IMR-90 (cell line): ENCODE measurements at regions not wholly inside any gene's neighbourhood (a gene's known extent, or its start where the extent isn't known, plus 50 kb on each side); places are given as distances from the start of the nearest gene placed in this dataset.
A peak's percentile ranks its signal among the peaks of the same experiment; 100 is the strongest.

Experiments
- ATAC-seq: fragments of 200-7000 bp; cut with Tn5 transposase; 2 replicates; pipeline ENCODE4 v1.9.1; 2020; ENCODE audit warnings: low read depth, mild to moderate bottlenecking, moderate library complexity
- BruUV-seq: library from RNA; stranded (reverse); fragments of 400-500 nt; replicated peaks from 2 replicates; lab custom pipeline; 2021; lab: Mats Ljungman, UMichigan
- CTCF ChIA-PET: fragments of 300-600 bp; formaldehyde crosslinking; extraction: SDS; loops from one replicate; lab custom pipeline; 2021; ENCODE audit warnings: antibody characterized with exemption; lab: Yijun Ruan, JAX
- POLR2A ChIA-PET: fragments of 300-600 bp; sonication (Branson Sonifier 250); formaldehyde crosslinking; loops from one replicate; lab custom pipeline; 2022; ENCODE audit warnings: antibody characterized with exemption; ENCODE audit not compliant: unreplicated experiment; lab: Charles Lee
- DNase-seq: peaks from one replicate; pipeline ENCODE4 v3.0.0; 2013
- H2AFZ ChIP-seq: replicated peaks from 2 replicates; pipeline ENCODE3; 2013; ENCODE audit warnings: low read length, mild to moderate bottlenecking; ENCODE audit not compliant: poor library complexity
- H2AK5ac ChIP-seq: 2 replicates; pipeline ENCODE4 v1.6.1; 2013; ENCODE audit warnings: low read depth, low read length, inconsistent platforms
- H2AK9ac ChIP-seq: replicated peaks from 2 replicates; pipeline ENCODE3; 2013; ENCODE audit warnings: mild to moderate bottlenecking, low read depth, low read length, moderate library complexity; ENCODE audit not compliant: poor library complexity
- H2BK120ac ChIP-seq: 2 replicates; pipeline ENCODE4 v1.6.1; 2013; ENCODE audit warnings: low read depth, low read length, inconsistent platforms
- H2BK15ac ChIP-seq: 3 replicates; pipeline ENCODE4 v1.6.1; 2013; ENCODE audit warnings: low read depth, low read length, inconsistent platforms
- H2BK20ac ChIP-seq: 2 replicates; pipeline ENCODE4 v1.6.1; 2013; ENCODE audit warnings: low read depth, mild to moderate bottlenecking, inconsistent platforms, low read length, moderate library complexity
- H2BK5ac ChIP-seq: 2 replicates; pipeline ENCODE4 v1.6.1; 2013; ENCODE audit warnings: mild to moderate bottlenecking, low read depth, low read length, inconsistent platforms; ENCODE audit not compliant: poor library complexity, severe bottlenecking
- H3K14ac ChIP-seq: replicated peaks from 2 replicates; pipeline ENCODE4 v1.6.1; 2013; ENCODE audit warnings: low read depth, low read length, inconsistent platforms
- H3K18ac ChIP-seq: 2 replicates; pipeline ENCODE4 v1.6.1; 2013; ENCODE audit warnings: low read depth, low read length, control low read depth
- H3K23ac ChIP-seq: 2 replicates; pipeline ENCODE4 v1.6.1; 2013; ENCODE audit warnings: low read depth, low read length, inconsistent platforms
- H3K27ac ChIP-seq: 2 replicates; pipeline ENCODE4 v1.5.1; 2013; ENCODE audit warnings: mild to moderate bottlenecking, control low read depth, low read length; ENCODE audit not compliant: insufficient read depth
- H3K27me3 ChIP-seq: 2 replicates; pipeline ENCODE4 v1.6.1; 2013; ENCODE audit warnings: low read length; ENCODE audit not compliant: control insufficient read depth, insufficient read depth
- H3K36me3 ChIP-seq: 2 replicates; pipeline ENCODE4 v1.6.1; 2013; ENCODE audit warnings: low read length, mixed read lengths; ENCODE audit not compliant: control insufficient read depth, insufficient read depth
- H3K4ac ChIP-seq: 2 replicates; pipeline ENCODE4 v1.6.1; 2013; ENCODE audit warnings: low read depth, low read length, inconsistent platforms
- H3K4me1 ChIP-seq: 2 replicates; pipeline ENCODE4 v1.6.1; 2013; ENCODE audit warnings: low read length, mixed read lengths; ENCODE audit not compliant: control insufficient read depth, insufficient read depth
- H3K4me2 ChIP-seq: 2 replicates; pipeline ENCODE4 v1.6.1; 2013; ENCODE audit warnings: low read depth, mild to moderate bottlenecking, control low read depth, low read length, moderate library complexity
- H3K4me3 ChIP-seq: 2 replicates; pipeline ENCODE4 v1.5.1; 2013; ENCODE audit warnings: low read depth, mild to moderate bottlenecking, control low read depth, low read length, moderate library complexity; ENCODE audit not compliant: insufficient read depth
- H3K56ac ChIP-seq: 2 replicates; pipeline ENCODE4 v1.6.1; 2013; ENCODE audit warnings: low read length, inconsistent platforms; ENCODE audit not compliant: insufficient read depth; ENCODE audit errors: extremely low read depth
- H3K79me1 ChIP-seq, 2 experiments: 2 replicates each; pipeline ENCODE4 v1.6.1; 2013; ENCODE audit warnings: low read length in 2 of 2, inconsistent platforms in 1 of 2, low read depth in 1 of 2
- H3K9ac ChIP-seq: 2 replicates; pipeline ENCODE4 v1.6.1; 2013; ENCODE audit warnings: low read depth, low read length, control low read depth
- H3K9me1 ChIP-seq: 2 replicates; pipeline ENCODE4 v1.6.1; 2013; ENCODE audit warnings: low read length, inconsistent platforms; ENCODE audit not compliant: insufficient read depth
- H3K9me3 ChIP-seq: 2 replicates; pipeline ENCODE4 v1.6.1; 2013; ENCODE audit warnings: low read length; ENCODE audit not compliant: control insufficient read depth, insufficient read depth
- H4K20me1 ChIP-seq: 2 replicates; pipeline ENCODE4 v1.6.1; 2013; ENCODE audit warnings: low read length, inconsistent platforms; ENCODE audit not compliant: insufficient read depth
- H4K5ac ChIP-seq: 2 replicates; pipeline ENCODE4 v1.6.1; 2013; ENCODE audit warnings: mild to moderate bottlenecking, low read depth, low read length, control low read depth
- H4K8ac ChIP-seq, 2 experiments: 2 replicates each; pipeline ENCODE4 v1.6.1; 2013; ENCODE audit warnings: low read depth in 2 of 2, low read length in 2 of 2, control low read depth in 1 of 2, inconsistent platforms in 1 of 2
- H4K91ac ChIP-seq: 2 replicates; pipeline ENCODE4 v1.6.1; 2013; ENCODE audit warnings: low read depth, low read length, inconsistent platforms; ENCODE audit not compliant: insufficient read depth
- BHLHE40 ChIP-seq: fragments of 150-350 bp; IDR thresholded peaks from 2 replicates; pipeline ENCODE4 v1.6.1; 2016; ENCODE audit warnings: mild to moderate bottlenecking, low read depth, low read length
- CEBPB ChIP-seq: IDR thresholded peaks from 2 replicates; pipeline ENCODE4 v1.6.1; 2012; ENCODE audit warnings: low read depth, low read length, improper control_type of control experiment
- CHD1 ChIP-seq: IDR thresholded peaks from 2 replicates; pipeline ENCODE4 v1.6.1; 2012; ENCODE audit warnings: low read depth, low read length, improper control_type of control experiment
- FOS ChIP-seq: fragments of 150-350 bp; IDR thresholded peaks from 2 replicates; pipeline ENCODE4 v1.6.1; 2016; ENCODE audit warnings: low read depth, low read length
- MAFK ChIP-seq: IDR thresholded peaks from 2 replicates; pipeline ENCODE4 v1.6.1; 2012; ENCODE audit warnings: low read depth, low read length, improper control_type of control experiment
- MAZ ChIP-seq: IDR thresholded peaks from 2 replicates; pipeline ENCODE4 v1.6.1; 2012; ENCODE audit warnings: low read depth, mild to moderate bottlenecking, low read length, improper control_type of control experiment, moderate library complexity, borderline replicate concordance
- MXI1 ChIP-seq: IDR thresholded peaks from 2 replicates; pipeline ENCODE4 v1.6.1; 2012; ENCODE audit warnings: low read depth, mild to moderate bottlenecking, low read length, moderate library complexity, borderline replicate concordance
- NFE2L2 ChIP-seq: fragments of 150-350 bp; IDR thresholded peaks from 2 replicates; pipeline ENCODE4 v1.6.1; 2016; ENCODE audit warnings: low read depth, mild to moderate bottlenecking, low read length
- POLR2A ChIP-seq: IDR thresholded peaks from 2 replicates; pipeline ENCODE4 v1.6.1; 2012; ENCODE audit warnings: mild to moderate bottlenecking, low read depth, low read length
- RAD21 ChIP-seq: IDR thresholded peaks from 2 replicates; pipeline ENCODE4 v1.6.1; 2012; ENCODE audit warnings: low read length, improper control_type of control experiment
- RCOR1 ChIP-seq: IDR thresholded peaks from 2 replicates; pipeline ENCODE4 v1.6.1; 2012; ENCODE audit warnings: mild to moderate bottlenecking, low read length, improper control_type of control experiment; ENCODE audit not compliant: insufficient replicate concordance
- RFX5 ChIP-seq: IDR thresholded peaks from 2 replicates; pipeline ENCODE4 v1.8.0; 2012; ENCODE audit warnings: low read depth, mild to moderate bottlenecking, low read length, moderate library complexity
- SMC3 ChIP-seq: fragments of 150-350 bp; IDR thresholded peaks from 2 replicates; pipeline ENCODE4 v1.6.1; 2016; ENCODE audit warnings: low read depth, mild to moderate bottlenecking, antibody characterized with exemption, low read length, moderate library complexity
- WGBS, 2 experiments: methylation state at CpG; one replicate each; pipeline versions ENCODE4 v1.1.5 to v1.1.7; 2013; ENCODE audit warnings: missing lambda C conversion rate in 2 of 2; ENCODE audit not compliant: insufficient read length in 1 of 2; ENCODE audit errors: extremely low coverage in 2 of 2; 5-methylcytosine and 5-hydroxymethylcytosine counted together
- dilution Hi-C: fragments of 300-500 bp; cut with HindIII; formaldehyde crosslinking; loops from one replicate; pipeline ENCODE4 v1.14.3; 2018; ENCODE audit warnings: low sequenced_read_pairs; ENCODE audit not compliant: unreplicated experiment
- in situ Hi-C: fragments of 300-500 bp; cut with MboI; formaldehyde crosslinking; loops from 3 replicates; pipeline ENCODE4 v1.14.3; 2019; ENCODE audit warnings: low sequenced_read_pairs, inconsistent platforms, mixed read lengths
- intact Hi-C: fragments of 100-400 bp; cut with micrococcal nuclease; formaldehyde crosslinking; loops from 2 replicates; pipeline ENCODE4 v1.10.0; 2022
- TF ChIP-seq, protein P1 (sequence below): fragments of 150-350 bp; IDR thresholded peaks from 2 replicates; pipeline ENCODE4 v1.6.1; 2016; ENCODE audit warnings: low read depth, mild to moderate bottlenecking, low read length, moderate library complexity, borderline replicate concordance
- TF ChIP-seq, protein P2 (sequence below): conservative IDR thresholded peaks from 2 replicates; pipeline ENCODE4 v1.5.1; 2012; ENCODE audit warnings: mild to moderate bottlenecking, low read depth, low read length, improper control_type of control experiment
- TF ChIP-seq, protein P3 (sequence below): fragments of 150-350 bp; IDR thresholded peaks from 2 replicates; pipeline ENCODE4 v1.6.1; 2017; ENCODE audit warnings: mild to moderate bottlenecking, antibody characterized with exemption, low read length, low read depth

DNA sequence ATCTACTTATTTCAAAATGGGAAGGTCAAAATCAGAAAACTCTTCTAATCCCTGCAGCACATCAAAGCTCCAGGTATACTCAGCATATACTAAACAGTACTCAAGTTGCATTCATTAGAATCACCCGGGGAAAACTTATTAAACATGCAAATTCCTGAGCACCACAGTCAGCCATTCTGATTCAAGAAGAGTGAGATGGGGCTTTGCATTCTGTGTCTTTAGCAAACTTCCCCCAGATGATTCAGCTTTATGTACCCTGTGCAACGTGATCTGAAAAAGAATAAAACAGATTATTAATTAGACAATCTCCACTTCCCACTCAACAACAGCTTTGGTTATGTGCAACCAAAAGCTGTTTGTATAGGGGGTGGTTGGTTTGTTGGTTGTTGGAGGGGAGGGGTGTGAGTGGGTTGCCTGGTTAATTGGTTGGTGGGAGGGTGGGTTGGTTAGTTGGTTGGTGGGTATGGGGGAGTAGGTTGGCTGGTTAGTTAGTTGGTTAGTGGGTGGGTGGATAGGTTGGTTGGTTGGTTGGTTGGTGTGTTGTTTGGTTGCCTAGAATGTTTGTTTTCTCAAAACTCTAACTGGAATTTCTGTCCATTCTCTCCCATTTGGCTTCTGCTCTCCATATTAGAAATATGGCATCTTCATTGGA, 112.5 kb upstream of the AGAP1 start:
- intact Hi-C loops = no loop called here
- H2BK120ac ChIP-seq = no peak overlapping the region
- no peaks in the 10 kb centered on the region for H3K9me3 ChIP-seq
- H3K79me1 ChIP-seq = no peaks in the 10 kb centered on the region
- no CpG with 5 or more reads among the region's 2 CpGs for WGBS, 2 experiments
- dilution Hi-C loops = no loop called here
- peaks cover 2% of the 10 kb centered on the region; the same call in 1 of the 2 replicates for H3K4me1 ChIP-seq
- CTCF ChIA-PET = interaction anchor here (0.6 kb wide), 1 partner anchor 39 kb away, joined by 4 read pairs; no protein-coding TSS in a partner anchor
- no peaks in the 10 kb centered on the region for H4K20me1 ChIP-seq
- H3K4me2 ChIP-seq = no peak overlapping the region
- BruUV-seq = no TSS peak
- POLR2A ChIA-PET = no interaction called here
- H3K36me3 ChIP-seq = no peaks in the 10 kb centered on the region
- no peak overlapping the region for H3K14ac ChIP-seq
- H2AK9ac ChIP-seq = no peak overlapping the region
- H3K4ac ChIP-seq = no peak overlapping the region
- H3K9me1 ChIP-seq = no peaks in the 10 kb centered on the region
- no peak overlapping the region for H2BK20ac ChIP-seq
- peaks cover 4% of the 10 kb centered on the region for H3K27me3 ChIP-seq
- no peak overlapping the region for H4K91ac ChIP-seq
- H2BK5ac ChIP-seq = no peak overlapping the region
- peak overlapping the region; percentile 52; the same call in 1 of the 2 replicates for H3K18ac ChIP-seq
- no peak overlapping the region for H2AFZ ChIP-seq
- H3K4me3 ChIP-seq = no peak overlapping the region
- peak; percentile 44 for DNase-seq
- H3K9ac ChIP-seq = no peak overlapping the region
- no peak overlapping the region; the same call in 2 of the 3 replicates for H2BK15ac ChIP-seq
- H3K56ac ChIP-seq = no peak overlapping the region
- no peak overlapping the region for H2AK5ac ChIP-seq
- in situ Hi-C loops = no loop called here
- H3K23ac ChIP-seq = no peak overlapping the region
- H4K8ac ChIP-seq = no peak overlapping the region
- peak; percentile 71 for ATAC-seq
- H3K27ac ChIP-seq = no peak overlapping the region
- no peak overlapping the region for H4K5ac ChIP-seq
- TF ChIP-seq POLR2A = no peak
- no peak for TF ChIP-seq RFX5
- TF ChIP-seq SMC3 = no peak
- no peak for TF ChIP-seq CHD1
- TF ChIP-seq BHLHE40 = no peak
- no peak for TF ChIP-seq FOS
- no peak for TF ChIP-seq CEBPB
- TF ChIP-seq, protein P1, sequence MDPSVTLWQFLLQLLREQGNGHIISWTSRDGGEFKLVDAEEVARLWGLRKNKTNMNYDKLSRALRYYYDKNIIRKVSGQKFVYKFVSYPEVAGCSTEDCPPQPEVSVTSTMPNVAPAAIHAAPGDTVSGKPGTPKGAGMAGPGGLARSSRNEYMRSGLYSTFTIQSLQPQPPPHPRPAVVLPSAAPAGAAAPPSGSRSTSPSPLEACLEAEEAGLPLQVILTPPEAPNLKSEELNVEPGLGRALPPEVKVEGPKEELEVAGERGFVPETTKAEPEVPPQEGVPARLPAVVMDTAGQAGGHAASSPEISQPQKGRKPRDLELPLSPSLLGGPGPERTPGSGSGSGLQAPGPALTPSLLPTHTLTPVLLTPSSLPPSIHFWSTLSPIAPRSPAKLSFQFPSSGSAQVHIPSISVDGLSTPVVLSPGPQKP = no peak
- no peak for TF ChIP-seq RCOR1
- no peak for TF ChIP-seq NFE2L2
- no peak for TF ChIP-seq MXI1
- TF ChIP-seq, protein P2, sequence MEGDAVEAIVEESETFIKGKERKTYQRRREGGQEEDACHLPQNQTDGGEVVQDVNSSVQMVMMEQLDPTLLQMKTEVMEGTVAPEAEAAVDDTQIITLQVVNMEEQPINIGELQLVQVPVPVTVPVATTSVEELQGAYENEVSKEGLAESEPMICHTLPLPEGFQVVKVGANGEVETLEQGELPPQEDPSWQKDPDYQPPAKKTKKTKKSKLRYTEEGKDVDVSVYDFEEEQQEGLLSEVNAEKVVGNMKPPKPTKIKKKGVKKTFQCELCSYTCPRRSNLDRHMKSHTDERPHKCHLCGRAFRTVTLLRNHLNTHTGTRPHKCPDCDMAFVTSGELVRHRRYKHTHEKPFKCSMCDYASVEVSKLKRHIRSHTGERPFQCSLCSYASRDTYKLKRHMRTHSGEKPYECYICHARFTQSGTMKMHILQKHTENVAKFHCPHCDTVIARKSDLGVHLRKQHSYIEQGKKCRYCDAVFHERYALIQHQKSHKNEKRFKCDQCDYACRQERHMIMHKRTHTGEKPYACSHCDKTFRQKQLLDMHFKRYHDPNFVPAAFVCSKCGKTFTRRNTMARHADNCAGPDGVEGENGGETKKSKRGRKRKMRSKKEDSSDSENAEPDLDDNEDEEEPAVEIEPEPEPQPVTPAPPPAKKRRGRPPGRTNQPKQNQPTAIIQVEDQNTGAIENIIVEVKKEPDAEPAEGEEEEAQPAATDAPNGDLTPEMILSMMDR = no peak
- no peak for TF ChIP-seq MAFK
- TF ChIP-seq, protein P3, sequence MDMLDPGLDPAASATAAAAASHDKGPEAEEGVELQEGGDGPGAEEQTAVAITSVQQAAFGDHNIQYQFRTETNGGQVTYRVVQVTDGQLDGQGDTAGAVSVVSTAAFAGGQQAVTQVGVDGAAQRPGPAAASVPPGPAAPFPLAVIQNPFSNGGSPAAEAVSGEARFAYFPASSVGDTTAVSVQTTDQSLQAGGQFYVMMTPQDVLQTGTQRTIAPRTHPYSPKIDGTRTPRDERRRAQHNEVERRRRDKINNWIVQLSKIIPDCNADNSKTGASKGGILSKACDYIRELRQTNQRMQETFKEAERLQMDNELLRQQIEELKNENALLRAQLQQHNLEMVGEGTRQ = no peak
- TF ChIP-seq MAZ = no peak
- no peak for TF ChIP-seq RAD21
